IMR-90 (cell line): ENCODE measurements at regions not wholly inside any gene's neighbourhood (a gene's known extent, or its start where the extent isn't known, plus 50 kb on each side); places are given as distances from the start of the nearest gene placed in this dataset.

Source experiments
- ATAC-seq: fragments of 200-7000 bp; cut with Tn5 transposase; 2 replicates; pipeline ENCODE4 v1.9.1; 2020; ENCODE audit warnings: low read depth, mild to moderate bottlenecking, moderate library complexity
- BruUV-seq: library from RNA; stranded (reverse); fragments of 400-500 nt; replicated peaks from 2 replicates; lab custom pipeline; 2021; lab: Mats Ljungman, UMichigan
- CTCF ChIA-PET: fragments of 300-600 bp; formaldehyde crosslinking; extraction: SDS; loops from one replicate; lab custom pipeline; 2021; ENCODE audit warnings: antibody characterized with exemption; lab: Yijun Ruan, JAX
- POLR2A ChIA-PET: fragments of 300-600 bp; sonication (Branson Sonifier 250); formaldehyde crosslinking; loops from one replicate; lab custom pipeline; 2022; ENCODE audit warnings: antibody characterized with exemption; ENCODE audit not compliant: unreplicated experiment; lab: Charles Lee
- DNase-seq: peaks from one replicate; pipeline ENCODE4 v3.0.0; 2013
- H2AFZ ChIP-seq: replicated peaks from 2 replicates; pipeline ENCODE3; 2013; ENCODE audit warnings: low read length, mild to moderate bottlenecking; ENCODE audit not compliant: poor library complexity
- H2AK5ac ChIP-seq: 2 replicates; pipeline ENCODE4 v1.6.1; 2013; ENCODE audit warnings: low read depth, low read length, inconsistent platforms
- H2AK9ac ChIP-seq: replicated peaks from 2 replicates; pipeline ENCODE3; 2013; ENCODE audit warnings: mild to moderate bottlenecking, low read depth, low read length, moderate library complexity; ENCODE audit not compliant: poor library complexity
- H2BK120ac ChIP-seq: 2 replicates; pipeline ENCODE4 v1.6.1; 2013; ENCODE audit warnings: low read depth, low read length, inconsistent platforms
- H2BK15ac ChIP-seq: 3 replicates; pipeline ENCODE4 v1.6.1; 2013; ENCODE audit warnings: low read depth, low read length, inconsistent platforms
- H2BK20ac ChIP-seq: 2 replicates; pipeline ENCODE4 v1.6.1; 2013; ENCODE audit warnings: low read depth, mild to moderate bottlenecking, inconsistent platforms, low read length, moderate library complexity
- H2BK5ac ChIP-seq: 2 replicates; pipeline ENCODE4 v1.6.1; 2013; ENCODE audit warnings: mild to moderate bottlenecking, low read depth, low read length, inconsistent platforms; ENCODE audit not compliant: poor library complexity, severe bottlenecking
- H3K14ac ChIP-seq: replicated peaks from 2 replicates; pipeline ENCODE4 v1.6.1; 2013; ENCODE audit warnings: low read depth, low read length, inconsistent platforms
- H3K18ac ChIP-seq: 2 replicates; pipeline ENCODE4 v1.6.1; 2013; ENCODE audit warnings: low read depth, low read length, control low read depth
- H3K23ac ChIP-seq: 2 replicates; pipeline ENCODE4 v1.6.1; 2013; ENCODE audit warnings: low read depth, low read length, inconsistent platforms
- H3K27ac ChIP-seq: 2 replicates; pipeline ENCODE4 v1.5.1; 2013; ENCODE audit warnings: mild to moderate bottlenecking, control low read depth, low read length; ENCODE audit not compliant: insufficient read depth
- H3K27me3 ChIP-seq: 2 replicates; pipeline ENCODE4 v1.6.1; 2013; ENCODE audit warnings: low read length; ENCODE audit not compliant: control insufficient read depth, insufficient read depth
- H3K36me3 ChIP-seq: 2 replicates; pipeline ENCODE4 v1.6.1; 2013; ENCODE audit warnings: low read length, mixed read lengths; ENCODE audit not compliant: control insufficient read depth, insufficient read depth
- H3K4ac ChIP-seq: 2 replicates; pipeline ENCODE4 v1.6.1; 2013; ENCODE audit warnings: low read depth, low read length, inconsistent platforms
- H3K4me1 ChIP-seq: 2 replicates; pipeline ENCODE4 v1.6.1; 2013; ENCODE audit warnings: low read length, mixed read lengths; ENCODE audit not compliant: control insufficient read depth, insufficient read depth
- H3K4me2 ChIP-seq: 2 replicates; pipeline ENCODE4 v1.6.1; 2013; ENCODE audit warnings: low read depth, mild to moderate bottlenecking, control low read depth, low read length, moderate library complexity
- H3K4me3 ChIP-seq: 2 replicates; pipeline ENCODE4 v1.5.1; 2013; ENCODE audit warnings: low read depth, mild to moderate bottlenecking, control low read depth, low read length, moderate library complexity; ENCODE audit not compliant: insufficient read depth
- H3K56ac ChIP-seq: 2 replicates; pipeline ENCODE4 v1.6.1; 2013; ENCODE audit warnings: low read length, inconsistent platforms; ENCODE audit not compliant: insufficient read depth; ENCODE audit errors: extremely low read depth
- H3K79me1 ChIP-seq, 2 experiments: 2 replicates each; pipeline ENCODE4 v1.6.1; 2013; ENCODE audit warnings: low read length in 2 of 2, inconsistent platforms in 1 of 2, low read depth in 1 of 2
- H3K9ac ChIP-seq: 2 replicates; pipeline ENCODE4 v1.6.1; 2013; ENCODE audit warnings: low read depth, low read length, control low read depth
- H3K9me1 ChIP-seq: 2 replicates; pipeline ENCODE4 v1.6.1; 2013; ENCODE audit warnings: low read length, inconsistent platforms; ENCODE audit not compliant: insufficient read depth
- H3K9me3 ChIP-seq: 2 replicates; pipeline ENCODE4 v1.6.1; 2013; ENCODE audit warnings: low read length; ENCODE audit not compliant: control insufficient read depth, insufficient read depth
- H4K20me1 ChIP-seq: 2 replicates; pipeline ENCODE4 v1.6.1; 2013; ENCODE audit warnings: low read length, inconsistent platforms; ENCODE audit not compliant: insufficient read depth
- H4K5ac ChIP-seq: 2 replicates; pipeline ENCODE4 v1.6.1; 2013; ENCODE audit warnings: mild to moderate bottlenecking, low read depth, low read length, control low read depth
- H4K8ac ChIP-seq, 2 experiments: 2 replicates each; pipeline ENCODE4 v1.6.1; 2013; ENCODE audit warnings: low read depth in 2 of 2, low read length in 2 of 2, control low read depth in 1 of 2, inconsistent platforms in 1 of 2
- H4K91ac ChIP-seq: 2 replicates; pipeline ENCODE4 v1.6.1; 2013; ENCODE audit warnings: low read depth, low read length, inconsistent platforms; ENCODE audit not compliant: insufficient read depth
- BHLHE40 ChIP-seq: fragments of 150-350 bp; IDR thresholded peaks from 2 replicates; pipeline ENCODE4 v1.6.1; 2016; ENCODE audit warnings: mild to moderate bottlenecking, low read depth, low read length
- CEBPB ChIP-seq: IDR thresholded peaks from 2 replicates; pipeline ENCODE4 v1.6.1; 2012; ENCODE audit warnings: low read depth, low read length, improper control_type of control experiment
- CHD1 ChIP-seq: IDR thresholded peaks from 2 replicates; pipeline ENCODE4 v1.6.1; 2012; ENCODE audit warnings: low read depth, low read length, improper control_type of control experiment
- MAFK ChIP-seq: IDR thresholded peaks from 2 replicates; pipeline ENCODE4 v1.6.1; 2012; ENCODE audit warnings: low read depth, low read length, improper control_type of control experiment
- MAZ ChIP-seq: IDR thresholded peaks from 2 replicates; pipeline ENCODE4 v1.6.1; 2012; ENCODE audit warnings: low read depth, mild to moderate bottlenecking, low read length, improper control_type of control experiment, moderate library complexity, borderline replicate concordance
- MXI1 ChIP-seq: IDR thresholded peaks from 2 replicates; pipeline ENCODE4 v1.6.1; 2012; ENCODE audit warnings: low read depth, mild to moderate bottlenecking, low read length, moderate library complexity, borderline replicate concordance
- NFE2L2 ChIP-seq: fragments of 150-350 bp; IDR thresholded peaks from 2 replicates; pipeline ENCODE4 v1.6.1; 2016; ENCODE audit warnings: low read depth, mild to moderate bottlenecking, low read length
- POLR2A ChIP-seq: IDR thresholded peaks from 2 replicates; pipeline ENCODE4 v1.6.1; 2012; ENCODE audit warnings: mild to moderate bottlenecking, low read depth, low read length
- RCOR1 ChIP-seq: IDR thresholded peaks from 2 replicates; pipeline ENCODE4 v1.6.1; 2012; ENCODE audit warnings: mild to moderate bottlenecking, low read length, improper control_type of control experiment; ENCODE audit not compliant: insufficient replicate concordance
- RFX5 ChIP-seq: IDR thresholded peaks from 2 replicates; pipeline ENCODE4 v1.8.0; 2012; ENCODE audit warnings: low read depth, mild to moderate bottlenecking, low read length, moderate library complexity
- SMC3 ChIP-seq: fragments of 150-350 bp; IDR thresholded peaks from 2 replicates; pipeline ENCODE4 v1.6.1; 2016; ENCODE audit warnings: low read depth, mild to moderate bottlenecking, antibody characterized with exemption, low read length, moderate library complexity
- WGBS, 2 experiments: methylation state at CpG; one replicate each; pipeline versions ENCODE4 v1.1.5 to v1.1.7; 2013; ENCODE audit warnings: missing lambda C conversion rate in 2 of 2; ENCODE audit not compliant: insufficient read length in 1 of 2; ENCODE audit errors: extremely low coverage in 2 of 2; 5-methylcytosine and 5-hydroxymethylcytosine counted together
- dilution Hi-C: fragments of 300-500 bp; cut with HindIII; formaldehyde crosslinking; loops from one replicate; pipeline ENCODE4 v1.14.3; 2018; ENCODE audit warnings: low sequenced_read_pairs; ENCODE audit not compliant: unreplicated experiment
- in situ Hi-C: fragments of 300-500 bp; cut with MboI; formaldehyde crosslinking; loops from 3 replicates; pipeline ENCODE4 v1.14.3; 2019; ENCODE audit warnings: low sequenced_read_pairs, inconsistent platforms, mixed read lengths
- intact Hi-C: fragments of 100-400 bp; cut with micrococcal nuclease; formaldehyde crosslinking; loops from 2 replicates; pipeline ENCODE4 v1.10.0; 2022
- TF ChIP-seq, protein P1 (sequence below): fragments of 150-350 bp; IDR thresholded peaks from 2 replicates; pipeline ENCODE4 v1.6.1; 2016; ENCODE audit warnings: low read depth, mild to moderate bottlenecking, low read length, moderate library complexity, borderline replicate concordance
- TF ChIP-seq, protein P2 (sequence below): fragments of 150-350 bp; IDR thresholded peaks from 2 replicates; pipeline ENCODE4 v1.6.1; 2017; ENCODE audit warnings: mild to moderate bottlenecking, antibody characterized with exemption, low read length, low read depth
- TF ChIP-seq, protein P3 (sequence below): conservative IDR thresholded peaks from 2 replicates; pipeline ENCODE4 v1.5.1; 2012; ENCODE audit warnings: mild to moderate bottlenecking, low read depth, low read length, improper control_type of control experiment

DNA sequence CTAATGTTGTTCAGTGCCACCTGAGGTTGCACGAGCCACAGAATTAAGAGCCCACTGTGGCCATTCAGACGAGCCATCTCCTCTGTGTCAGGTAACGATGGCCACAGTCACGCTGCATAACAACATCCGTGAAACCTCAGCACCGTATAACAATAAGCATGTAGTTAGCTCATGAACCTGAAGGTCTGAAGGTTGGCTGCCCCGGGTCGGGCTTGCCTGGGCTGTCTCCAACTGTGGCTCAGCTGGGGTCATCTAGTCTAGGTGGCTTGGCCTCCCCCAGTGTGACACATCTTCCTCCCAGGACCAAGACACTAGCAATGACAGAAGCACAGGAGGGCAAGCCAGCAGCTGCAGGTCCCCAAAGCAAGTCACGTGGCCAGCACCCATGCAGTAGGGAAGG, 258.0 kb downstream of the GLI2 start:
- no peak overlapping the region for H2BK20ac ChIP-seq
- H4K91ac ChIP-seq: no peak overlapping the region
- TF ChIP-seq RFX5 (no peak), CHD1 (no peak), SMC3 (no peak), CEBPB (no peak), MAFK (no peak), RCOR1 (no peak), POLR2A (no peak), MAZ (no peak), MXI1 (no peak), NFE2L2 (no peak), BHLHE40 (no peak)
- TF ChIP-seq, protein P1, sequence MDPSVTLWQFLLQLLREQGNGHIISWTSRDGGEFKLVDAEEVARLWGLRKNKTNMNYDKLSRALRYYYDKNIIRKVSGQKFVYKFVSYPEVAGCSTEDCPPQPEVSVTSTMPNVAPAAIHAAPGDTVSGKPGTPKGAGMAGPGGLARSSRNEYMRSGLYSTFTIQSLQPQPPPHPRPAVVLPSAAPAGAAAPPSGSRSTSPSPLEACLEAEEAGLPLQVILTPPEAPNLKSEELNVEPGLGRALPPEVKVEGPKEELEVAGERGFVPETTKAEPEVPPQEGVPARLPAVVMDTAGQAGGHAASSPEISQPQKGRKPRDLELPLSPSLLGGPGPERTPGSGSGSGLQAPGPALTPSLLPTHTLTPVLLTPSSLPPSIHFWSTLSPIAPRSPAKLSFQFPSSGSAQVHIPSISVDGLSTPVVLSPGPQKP: no peak
- TF ChIP-seq, protein P2, sequence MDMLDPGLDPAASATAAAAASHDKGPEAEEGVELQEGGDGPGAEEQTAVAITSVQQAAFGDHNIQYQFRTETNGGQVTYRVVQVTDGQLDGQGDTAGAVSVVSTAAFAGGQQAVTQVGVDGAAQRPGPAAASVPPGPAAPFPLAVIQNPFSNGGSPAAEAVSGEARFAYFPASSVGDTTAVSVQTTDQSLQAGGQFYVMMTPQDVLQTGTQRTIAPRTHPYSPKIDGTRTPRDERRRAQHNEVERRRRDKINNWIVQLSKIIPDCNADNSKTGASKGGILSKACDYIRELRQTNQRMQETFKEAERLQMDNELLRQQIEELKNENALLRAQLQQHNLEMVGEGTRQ: no peak
- TF ChIP-seq, protein P3, sequence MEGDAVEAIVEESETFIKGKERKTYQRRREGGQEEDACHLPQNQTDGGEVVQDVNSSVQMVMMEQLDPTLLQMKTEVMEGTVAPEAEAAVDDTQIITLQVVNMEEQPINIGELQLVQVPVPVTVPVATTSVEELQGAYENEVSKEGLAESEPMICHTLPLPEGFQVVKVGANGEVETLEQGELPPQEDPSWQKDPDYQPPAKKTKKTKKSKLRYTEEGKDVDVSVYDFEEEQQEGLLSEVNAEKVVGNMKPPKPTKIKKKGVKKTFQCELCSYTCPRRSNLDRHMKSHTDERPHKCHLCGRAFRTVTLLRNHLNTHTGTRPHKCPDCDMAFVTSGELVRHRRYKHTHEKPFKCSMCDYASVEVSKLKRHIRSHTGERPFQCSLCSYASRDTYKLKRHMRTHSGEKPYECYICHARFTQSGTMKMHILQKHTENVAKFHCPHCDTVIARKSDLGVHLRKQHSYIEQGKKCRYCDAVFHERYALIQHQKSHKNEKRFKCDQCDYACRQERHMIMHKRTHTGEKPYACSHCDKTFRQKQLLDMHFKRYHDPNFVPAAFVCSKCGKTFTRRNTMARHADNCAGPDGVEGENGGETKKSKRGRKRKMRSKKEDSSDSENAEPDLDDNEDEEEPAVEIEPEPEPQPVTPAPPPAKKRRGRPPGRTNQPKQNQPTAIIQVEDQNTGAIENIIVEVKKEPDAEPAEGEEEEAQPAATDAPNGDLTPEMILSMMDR: no peak
- ATAC-seq: no peak
- H3K14ac ChIP-seq: no peak overlapping the region
- H4K20me1 ChIP-seq: peaks cover 4% of the 10 kb centered on the region
- no peak overlapping the region for H2AFZ ChIP-seq
- no peaks in the 10 kb centered on the region for H3K9me3 ChIP-seq
- H4K8ac ChIP-seq: no peak overlapping the region
- H3K4ac ChIP-seq: no peak overlapping the region
- 0 out of 2 replicates have a peak, but pooled peaks cover 2% of the 10 kb centered on the region for H3K4me1 ChIP-seq
- no peak overlapping the region for H3K4me3 ChIP-seq
- no peak overlapping the region for H3K27ac ChIP-seq
- no peak overlapping the region for H2BK15ac ChIP-seq
- H3K36me3 ChIP-seq: peaks cover 38% of the 10 kb centered on the region
- H2AK5ac ChIP-seq: no peak overlapping the region
- intact Hi-C loops (no loop called here), dilution Hi-C loops (no loop called here), in situ Hi-C loops (no loop called here)
- H3K4me2 ChIP-seq: no peak overlapping the region
- BruUV-seq: no TSS peak
- POLR2A ChIA-PET: no interaction called here
- H2BK120ac ChIP-seq: no peak overlapping the region
- CTCF ChIA-PET: no interaction called here
- DNase-seq: no peak
- no peak overlapping the region for H4K5ac ChIP-seq
- peaks cover 19% of the 10 kb centered on the region for H3K9me1 ChIP-seq
- no peak overlapping the region for H3K23ac ChIP-seq
- H2AK9ac ChIP-seq: no peak overlapping the region
- H3K79me1 ChIP-seq: peaks cover 6 to 21% of the 10 kb centered on the region in 2 experiments; a peak in 3 of 4 replicates
- H3K18ac ChIP-seq: no peak overlapping the region
- no peaks in the 10 kb centered on the region for H3K27me3 ChIP-seq
- no peak overlapping the region for H2BK5ac ChIP-seq
- H3K56ac ChIP-seq: no peak overlapping the region
- no peak overlapping the region for H3K9ac ChIP-seq
- 100% methylated on average over 1 of the region's 9 CpGs; no CpG with 5 or more reads in 1 of the 2 experiments for WGBS, 2 experiments
